HL-60 (cell line): ENCODE measurements at regions not wholly inside any gene's neighbourhood (a gene's known extent, or its start where the extent isn't known, plus 50 kb on each side); places are given as distances from the start of the nearest gene placed in this dataset.

Source experiments
- CTCF ChIP-seq: IDR thresholded peaks from one replicate; pipeline ENCODE4 v1.5.1; 2011; ENCODE audit warnings: low read length, control low read depth, inconsistent platforms; ENCODE audit not compliant: insufficient read depth
- POLR2AphosphoS5 ChIP-seq: IDR thresholded peaks from 2 replicates; pipeline ENCODE4 v1.6.1; 2012; ENCODE audit warnings: low read depth

- TF ChIP-seq CTCF (no peak), POLR2AphosphoS5 (no peak)
These were observed 376.8 kb downstream of the BCOR start for GRCh38 chrX:39720945-39721344.
